MM.1S (cell line): ENCODE measurements at regions not wholly inside any gene's neighbourhood (a gene's known extent, or its start where the extent isn't known, plus 50 kb on each side); places are given as distances from the start of the nearest gene placed in this dataset.

ENCODE experiments used
- DNase-seq: peaks from one replicate; pipeline ENCODE4 v3.0.0-alpha.2; 2015
- H2AFZ ChIP-seq: fragments of 300-600 bp; sonication (generic); 2 replicates; pipeline ENCODE4 v1.6.0; 2016; ENCODE audit warnings: antibody characterized with exemption, low read length
- H3F3A ChIP-seq: fragments of 300-600 bp; sonication (generic); 2 replicates; pipeline ENCODE4 v1.6.1; 2016; ENCODE audit warnings: mild to moderate bottlenecking, antibody characterized with exemption, low read length, moderate library complexity, mixed read lengths; ENCODE audit not compliant: insufficient read depth
- H3K27ac ChIP-seq: fragments of 300-600 bp; sonication (generic); 2 replicates; pipeline ENCODE4 v1.5.1; 2016; ENCODE audit warnings: mild to moderate bottlenecking, low read length
- H3K27me3 ChIP-seq: fragments of 300-600 bp; sonication (generic); replicated peaks from 2 replicates; pipeline ENCODE4 v1.6.0; 2016; ENCODE audit warnings: low read length; ENCODE audit not compliant: insufficient read depth
- H3K36me3 ChIP-seq: fragments of 300-600 bp; sonication (generic); replicated peaks from 2 replicates; pipeline ENCODE4 v1.6.1; 2016; ENCODE audit warnings: mild to moderate bottlenecking, low read length, mixed read lengths; ENCODE audit not compliant: insufficient read depth
- H3K4me1 ChIP-seq: fragments of 300-600 bp; sonication (generic); 2 replicates; pipeline ENCODE4 v1.6.1; 2016; ENCODE audit warnings: low read length, mixed read lengths
- H3K4me2 ChIP-seq: fragments of 300-600 bp; sonication (generic); 2 replicates; pipeline ENCODE4 v1.6.0; 2016; ENCODE audit warnings: low read depth, low read length
- H3K4me3 ChIP-seq: fragments of 300-600 bp; sonication (generic); 2 replicates; pipeline ENCODE4 v1.5.1; 2016; ENCODE audit warnings: low read length, mixed read lengths
- H3K79me2 ChIP-seq: fragments of 300-600 bp; sonication (generic); 2 replicates; pipeline ENCODE4 v1.6.1; 2016; ENCODE audit warnings: mixed run types, low read length, mixed read lengths
- H3K9ac ChIP-seq: fragments of 300-600 bp; sonication (generic); 2 replicates; pipeline ENCODE4 v1.6.1; 2016; ENCODE audit warnings: low read length, mixed read lengths
- H3K9me2 ChIP-seq: fragments of 300-600 bp; sonication (generic); replicated peaks from 2 replicates; pipeline ENCODE4 v1.6.1; 2016; ENCODE audit warnings: mild to moderate bottlenecking, low read length, mixed read lengths; ENCODE audit not compliant: insufficient read depth
- H3K9me3 ChIP-seq: fragments of 300-600 bp; sonication (generic); replicated peaks from 2 replicates; pipeline ENCODE4 v1.6.1; 2016; ENCODE audit warnings: mild to moderate bottlenecking, low read length, mixed read lengths; ENCODE audit not compliant: insufficient read depth
- H4K20me1 ChIP-seq: fragments of 300-600 bp; sonication (generic); 2 replicates; pipeline ENCODE4 v1.6.1; 2016; ENCODE audit warnings: mild to moderate bottlenecking, low read length, moderate library complexity, mixed read lengths; ENCODE audit not compliant: insufficient read depth
- EZH2 ChIP-seq: fragments of 300-600 bp; sonication (generic); optimal IDR thresholded peaks from 2 replicates; pipeline ENCODE3; 2017; ENCODE audit warnings: low read depth, mild to moderate bottlenecking, antibody characterized with exemption, low read length, mixed read lengths
- EZH2phosphoT487 ChIP-seq: fragments of 300-600 bp; sonication (generic); IDR thresholded peaks from 2 replicates; pipeline ENCODE4 v1.6.1; 2018; ENCODE audit warnings: antibody characterized with exemption, low read length
- TF ChIP-seq, protein P1 (sequence below): fragments of 300-600 bp; sonication (generic); IDR thresholded peaks from 2 replicates; pipeline ENCODE4 v1.5.1; 2016; ENCODE audit warnings: antibody characterized with exemption, low read length, mixed read lengths

DNA sequence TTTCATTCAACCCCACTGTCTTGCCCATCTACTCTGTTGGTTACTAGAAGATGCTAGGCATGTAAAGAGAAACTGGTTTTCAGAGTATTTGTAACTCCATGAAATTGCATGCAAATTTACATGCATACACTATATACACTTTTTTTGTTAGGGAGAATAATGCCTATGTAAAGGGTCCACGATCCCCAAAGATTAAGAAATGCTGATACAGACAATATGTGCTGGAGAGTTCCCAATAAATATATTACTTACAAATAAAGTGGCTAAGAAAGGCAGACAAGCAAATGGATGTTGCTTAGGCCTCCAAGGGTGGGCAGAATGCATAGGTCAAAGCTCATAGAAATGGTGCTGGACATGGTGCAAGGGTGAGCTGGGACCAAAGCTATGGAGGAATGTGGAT lies 109.6 kb upstream of the NHSL1 start:
- Histone ChIP-seq H3K4me3 (no peak overlapping the region), H3K4me2 (no peak overlapping the region), H4K20me1 (no peaks in the 10 kb centered on the region), H2AFZ (no peak overlapping the region), H3K4me1 (no peaks in the 10 kb centered on the region), H3K79me2 (no peaks in the 10 kb centered on the region), H3K9ac (no peak overlapping the region), H3K27me3 (no peaks in the 10 kb centered on the region), H3K9me3 (no peaks in the 10 kb centered on the region), H3F3A (no peaks in the 10 kb centered on the region), H3K36me3 (no peaks in the 10 kb centered on the region), H3K27ac (no peak overlapping the region), H3K9me2 (no peaks in the 10 kb centered on the region)
- DNase-seq, result no peak
- TF ChIP-seq, protein P1, sequence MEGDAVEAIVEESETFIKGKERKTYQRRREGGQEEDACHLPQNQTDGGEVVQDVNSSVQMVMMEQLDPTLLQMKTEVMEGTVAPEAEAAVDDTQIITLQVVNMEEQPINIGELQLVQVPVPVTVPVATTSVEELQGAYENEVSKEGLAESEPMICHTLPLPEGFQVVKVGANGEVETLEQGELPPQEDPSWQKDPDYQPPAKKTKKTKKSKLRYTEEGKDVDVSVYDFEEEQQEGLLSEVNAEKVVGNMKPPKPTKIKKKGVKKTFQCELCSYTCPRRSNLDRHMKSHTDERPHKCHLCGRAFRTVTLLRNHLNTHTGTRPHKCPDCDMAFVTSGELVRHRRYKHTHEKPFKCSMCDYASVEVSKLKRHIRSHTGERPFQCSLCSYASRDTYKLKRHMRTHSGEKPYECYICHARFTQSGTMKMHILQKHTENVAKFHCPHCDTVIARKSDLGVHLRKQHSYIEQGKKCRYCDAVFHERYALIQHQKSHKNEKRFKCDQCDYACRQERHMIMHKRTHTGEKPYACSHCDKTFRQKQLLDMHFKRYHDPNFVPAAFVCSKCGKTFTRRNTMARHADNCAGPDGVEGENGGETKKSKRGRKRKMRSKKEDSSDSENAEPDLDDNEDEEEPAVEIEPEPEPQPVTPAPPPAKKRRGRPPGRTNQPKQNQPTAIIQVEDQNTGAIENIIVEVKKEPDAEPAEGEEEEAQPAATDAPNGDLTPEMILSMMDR, result no peak
- TF ChIP-seq EZH2phosphoT487, result no peak
- no peak for TF ChIP-seq EZH2

DNA sequence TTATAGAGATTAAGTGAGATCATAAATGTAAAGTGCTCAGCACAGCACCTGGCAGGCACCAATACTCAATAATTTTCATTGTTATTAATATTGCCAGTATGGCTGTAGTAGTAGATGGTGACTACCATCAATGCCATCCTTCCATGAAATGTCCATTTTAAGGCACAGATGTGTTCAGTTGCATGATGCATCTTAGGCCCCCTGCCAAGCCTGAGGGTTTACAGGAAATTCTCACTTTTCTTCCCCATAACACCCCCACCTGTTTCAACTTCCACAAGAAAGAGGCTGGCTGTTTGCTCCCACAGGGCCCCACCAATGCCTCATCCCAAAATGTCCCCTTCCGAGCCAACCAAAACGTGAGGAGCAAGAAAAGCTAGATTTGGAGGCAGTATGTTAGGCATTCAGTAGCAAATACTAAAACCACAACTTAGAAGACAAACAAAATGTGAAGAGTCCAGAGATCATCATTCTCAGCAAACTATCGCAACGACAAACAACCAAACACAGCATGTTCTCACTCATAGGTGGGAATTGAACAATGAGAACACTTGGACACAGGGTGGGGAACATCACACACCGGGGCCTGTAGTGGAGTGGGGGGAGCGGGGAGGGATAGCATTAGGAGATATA lies 110.6 kb upstream of the NHSL1 start:
- H3F3A ChIP-seq, result no peaks in the 10 kb centered on the region
- no peak for DNase-seq
- H3K9ac ChIP-seq, result no peak overlapping the region
- H3K9me2 ChIP-seq, result no peaks in the 10 kb centered on the region
- H3K4me3 ChIP-seq, result no peak overlapping the region
- H3K27ac ChIP-seq, result no peak overlapping the region
- H3K4me2 ChIP-seq, result no peak overlapping the region
- H3K9me3 ChIP-seq, result no peaks in the 10 kb centered on the region
- TF ChIP-seq EZH2phosphoT487 (no peak), EZH2 (no peak)
- H4K20me1 ChIP-seq, result no peaks in the 10 kb centered on the region
- no peaks in the 10 kb centered on the region for H3K27me3 ChIP-seq
- H3K79me2 ChIP-seq, result no peaks in the 10 kb centered on the region
- no peaks in the 10 kb centered on the region; the same call in 1 of the 2 replicates for H3K36me3 ChIP-seq
- H3K4me1 ChIP-seq, result no peaks in the 10 kb centered on the region
- H2AFZ ChIP-seq, result no peak overlapping the region

DNA sequence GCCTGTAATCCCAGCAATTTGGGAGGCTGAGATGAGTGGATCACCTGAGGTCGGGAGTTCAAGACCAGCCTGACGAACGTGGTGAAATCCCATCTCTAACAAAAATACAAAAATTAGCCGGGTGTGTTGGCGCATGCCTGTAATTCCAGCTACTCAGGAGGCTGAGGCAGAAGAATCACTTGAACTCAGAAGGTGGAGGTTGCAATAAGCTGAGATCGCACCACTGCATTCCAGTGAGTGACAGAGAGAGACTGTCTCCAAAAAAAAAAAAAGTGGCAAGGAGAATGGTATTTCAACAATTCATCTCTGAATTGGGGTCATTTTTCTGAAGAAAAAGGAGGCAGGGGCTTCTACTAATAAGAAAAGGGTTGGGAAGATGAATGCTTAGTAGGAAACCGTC lies 111.5 kb upstream of the NHSL1 start:
- no peak overlapping the region for H3K4me2 ChIP-seq
- H3K9me2 ChIP-seq, result no peaks in the 10 kb centered on the region
- H3K4me3 ChIP-seq, result no peak overlapping the region
- H3K36me3 ChIP-seq, result no peaks in the 10 kb centered on the region; the same call in 1 of the 2 replicates
- no peak overlapping the region for H2AFZ ChIP-seq
- no peaks in the 10 kb centered on the region for H3K27me3 ChIP-seq
- TF ChIP-seq EZH2 (no peak), EZH2phosphoT487 (no peak)
- TF ChIP-seq, protein P1, result no peak
- no peaks in the 10 kb centered on the region for H3K9me3 ChIP-seq
- no peaks in the 10 kb centered on the region for H3F3A ChIP-seq
- H3K4me1 ChIP-seq, result no peaks in the 10 kb centered on the region
- no peaks in the 10 kb centered on the region for H3K79me2 ChIP-seq
- H3K9ac ChIP-seq, result no peak overlapping the region
- DNase-seq, result no peak
- H3K27ac ChIP-seq, result no peak overlapping the region
- no peaks in the 10 kb centered on the region for H4K20me1 ChIP-seq

- no peak for DNase-seq
- no peak overlapping the region for H3K4me3 ChIP-seq
- no peaks in the 10 kb centered on the region for H3K27me3 ChIP-seq
- H2AFZ ChIP-seq, result no peak overlapping the region
- H3K4me2 ChIP-seq, result no peak overlapping the region
- no peaks in the 10 kb centered on the region for H3F3A ChIP-seq
- H3K36me3 ChIP-seq, result no peaks in the 10 kb centered on the region; the same call in 1 of the 2 replicates
- H3K9ac ChIP-seq, result no peak overlapping the region
- H3K27ac ChIP-seq, result no peak overlapping the region
- TF ChIP-seq, protein P1, result no peak
- TF ChIP-seq EZH2phosphoT487 (no peak), EZH2 (no peak)
- no peaks in the 10 kb centered on the region for H3K79me2 ChIP-seq
- no peaks in the 10 kb centered on the region for H3K4me1 ChIP-seq
- no peaks in the 10 kb centered on the region for H3K9me2 ChIP-seq
- H3K9me3 ChIP-seq, result no peaks in the 10 kb centered on the region
- H4K20me1 ChIP-seq, result no peaks in the 10 kb centered on the region
Measured at GRCh38 chr6:138614151-138614550, 114.9 kb upstream of the NHSL1 start.
